Neutrophil (primary cell): ENCODE measurements at regions not wholly inside any gene's neighbourhood (a gene's known extent, or its start where the extent isn't known, plus 50 kb on each side); places are given as distances from the start of the nearest gene placed in this dataset.
"Not testable (repeated sequence)": the region's sequence is repeated elsewhere in the genome, so short reads cannot be mapped to it uniquely, and the experiment has no call there.

Experiments used
- H3K27ac ChIP-seq: fragments of 200-600 bp; sonication (generic); 2 replicates; pipeline ENCODE4 v1.5.1; 2016; ENCODE audit warnings: mild to moderate bottlenecking, moderate library complexity
- H3K27me3 ChIP-seq: fragments of 200-600 bp; sonication (generic); 2 replicates; pipeline ENCODE4 v1.6.0; 2016; ENCODE audit warnings: mild to moderate bottlenecking
- H3K36me3 ChIP-seq: fragments of 200-600 bp; sonication (generic); 2 replicates; pipeline ENCODE4 v1.5.1; 2017
- H3K4me1 ChIP-seq, 2 experiments: fragments of 200-600 bp in 1 of 2; sonication (generic) in 1 of 2; 1 replicate in 1 of 2; 2 replicates in 1 of 2; pipeline versions ENCODE4 v1.5.1 to v1.6.1; 2013 to 2016; ENCODE audit warnings: low read depth in 1 of 2, low read length in 1 of 2, mild to moderate bottlenecking in 1 of 2, moderate library complexity in 1 of 2; ENCODE audit not compliant: control insufficient read depth in 1 of 2, insufficient read depth in 1 of 2
- H3K4me3 ChIP-seq, 2 experiments: fragments of 200-600 bp in 1 of 2; sonication (generic) in 1 of 2; 1 replicate in 1 of 2; 2 replicates in 1 of 2; pipeline ENCODE4 v1.5.1; 2013 to 2016; ENCODE audit warnings: low read depth in 1 of 2, low read length in 1 of 2, mild to moderate bottlenecking in 1 of 2, moderate library complexity in 1 of 2
- H3K9me3 ChIP-seq: fragments of 200-600 bp; sonication (generic); 2 replicates; pipeline ENCODE4 v1.5.1; 2016
- TF ChIP-seq, protein P1 (sequence below): fragments of 200-600 bp; sonication (generic); IDR thresholded peaks from 2 replicates; pipeline ENCODE4 v1.5.1; 2016; ENCODE audit warnings: antibody characterized with exemption

DNA sequence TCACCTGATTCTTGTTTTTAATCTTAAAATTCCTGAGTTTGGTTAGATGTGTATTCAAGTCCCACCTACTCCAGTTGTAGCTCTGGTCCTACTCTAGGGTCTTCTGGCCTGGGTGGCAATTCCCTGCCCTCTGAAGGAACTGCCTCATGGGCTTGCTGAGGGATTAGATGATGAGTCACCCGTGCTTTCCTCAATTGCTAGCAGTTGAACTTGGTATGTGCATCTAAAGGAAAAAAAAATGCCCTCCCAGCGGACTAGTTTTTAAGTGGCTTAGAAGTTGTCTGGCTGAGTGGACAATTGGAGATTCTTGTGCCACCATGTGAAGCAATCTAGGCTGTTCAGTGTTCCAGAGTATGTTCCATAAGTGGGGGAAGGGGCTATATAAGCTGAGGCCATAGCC lies 127.0 kb downstream of the CCNG2 start:
- H3K9me3 ChIP-seq: no peaks in the 10 kb centered on the region
- H3K36me3 ChIP-seq: no peaks in the 10 kb centered on the region
- H3K27ac ChIP-seq: no peak overlapping the region
- TF ChIP-seq, protein P1, sequence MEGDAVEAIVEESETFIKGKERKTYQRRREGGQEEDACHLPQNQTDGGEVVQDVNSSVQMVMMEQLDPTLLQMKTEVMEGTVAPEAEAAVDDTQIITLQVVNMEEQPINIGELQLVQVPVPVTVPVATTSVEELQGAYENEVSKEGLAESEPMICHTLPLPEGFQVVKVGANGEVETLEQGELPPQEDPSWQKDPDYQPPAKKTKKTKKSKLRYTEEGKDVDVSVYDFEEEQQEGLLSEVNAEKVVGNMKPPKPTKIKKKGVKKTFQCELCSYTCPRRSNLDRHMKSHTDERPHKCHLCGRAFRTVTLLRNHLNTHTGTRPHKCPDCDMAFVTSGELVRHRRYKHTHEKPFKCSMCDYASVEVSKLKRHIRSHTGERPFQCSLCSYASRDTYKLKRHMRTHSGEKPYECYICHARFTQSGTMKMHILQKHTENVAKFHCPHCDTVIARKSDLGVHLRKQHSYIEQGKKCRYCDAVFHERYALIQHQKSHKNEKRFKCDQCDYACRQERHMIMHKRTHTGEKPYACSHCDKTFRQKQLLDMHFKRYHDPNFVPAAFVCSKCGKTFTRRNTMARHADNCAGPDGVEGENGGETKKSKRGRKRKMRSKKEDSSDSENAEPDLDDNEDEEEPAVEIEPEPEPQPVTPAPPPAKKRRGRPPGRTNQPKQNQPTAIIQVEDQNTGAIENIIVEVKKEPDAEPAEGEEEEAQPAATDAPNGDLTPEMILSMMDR: no peak
- H3K4me3 ChIP-seq: no peak overlapping the region
- H3K27me3 ChIP-seq: no peaks in the 10 kb centered on the region
- H3K4me1 ChIP-seq: no peaks in the 10 kb centered on the region

DNA sequence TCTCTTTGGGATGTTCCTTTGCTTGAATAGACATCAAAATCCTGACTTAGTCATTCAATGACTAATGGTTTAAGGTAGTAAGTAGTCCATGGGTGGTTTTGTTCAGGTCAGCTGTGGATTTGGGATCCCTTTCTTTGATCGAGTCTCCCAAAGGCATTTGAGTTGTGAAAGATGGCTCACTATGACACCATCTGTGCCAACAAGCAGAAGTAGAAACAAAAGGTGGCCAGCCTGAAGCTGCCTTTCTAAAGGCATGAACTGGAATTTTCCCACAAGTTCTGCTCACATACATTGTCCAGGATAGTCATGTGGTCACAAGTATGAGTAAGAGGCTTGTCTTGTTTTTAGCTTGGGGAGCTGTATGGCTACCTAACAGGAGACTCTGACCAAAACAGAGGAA lies 129.9 kb downstream of the CCNG2 start:
- TF ChIP-seq, protein P1: no peak
- H3K27ac ChIP-seq: no peak overlapping the region

DNA sequence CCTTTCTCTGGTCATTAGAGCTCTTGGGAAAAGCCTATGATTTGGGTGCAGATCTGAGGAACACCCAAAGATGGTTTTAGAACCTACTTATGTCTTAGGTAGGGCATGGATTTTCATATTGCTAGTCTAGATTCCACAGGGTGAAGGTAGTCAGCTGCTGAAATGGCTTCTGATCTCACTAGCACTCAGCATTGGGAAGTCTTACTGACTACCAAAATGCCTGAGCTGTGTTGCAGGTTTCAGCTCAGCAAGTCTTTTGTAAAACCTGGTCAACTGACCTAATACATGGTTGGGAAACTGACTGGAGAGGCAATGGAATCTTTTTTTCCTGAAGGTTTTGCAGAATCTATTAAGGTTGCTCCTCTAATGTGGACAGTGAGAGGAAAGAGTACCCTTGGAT lies 136.4 kb downstream of the CCNG2 start:
- TF ChIP-seq, protein P1: no peak
- H3K36me3 ChIP-seq: no peaks in the 10 kb centered on the region

More for the DNA sequence above, 129.9 kb downstream of the CCNG2 start:
- Histone ChIP-seq H3K27me3 (no peaks in the 10 kb centered on the region), H3K36me3 (no peaks in the 10 kb centered on the region), H3K9me3 (no peaks in the 10 kb centered on the region), H3K4me3 (no peak overlapping the region), H3K4me1 (no peaks in the 10 kb centered on the region)

DNA sequence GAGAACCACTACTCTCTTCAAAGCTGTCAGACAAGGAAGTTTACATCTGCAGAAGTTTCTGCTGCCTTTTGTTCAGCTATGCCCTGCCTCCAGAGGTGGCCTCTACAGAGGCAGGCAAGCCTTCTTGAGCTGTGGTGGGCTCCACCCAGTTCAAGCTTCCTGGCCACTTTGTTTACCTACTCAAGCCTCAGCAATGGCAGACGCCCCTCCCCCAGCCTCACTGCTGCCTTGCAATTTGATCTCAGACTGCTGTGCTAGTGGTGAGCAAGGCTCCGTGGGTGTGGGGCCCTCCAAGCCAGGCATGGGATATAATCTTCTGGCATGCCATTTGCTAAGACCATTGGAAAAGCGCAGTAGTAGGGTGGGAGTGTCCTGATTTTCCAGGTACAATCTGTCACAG lies 144.0 kb downstream of the CCNG2 start:
- H3K4me1 ChIP-seq, H3K9me3 ChIP-seq, H3K27me3 ChIP-seq, H3K36me3 ChIP-seq, H3K4me3 ChIP-seq, H3K27ac ChIP-seq: not testable (repeated sequence)

More for the DNA sequence above, 136.4 kb downstream of the CCNG2 start:
- Histone ChIP-seq H3K27ac (no peak overlapping the region), H3K9me3 (no peaks in the 10 kb centered on the region), H3K27me3 (no peaks in the 10 kb centered on the region), H3K4me1 (no peaks in the 10 kb centered on the region), H3K4me3 (no peak overlapping the region)

DNA sequence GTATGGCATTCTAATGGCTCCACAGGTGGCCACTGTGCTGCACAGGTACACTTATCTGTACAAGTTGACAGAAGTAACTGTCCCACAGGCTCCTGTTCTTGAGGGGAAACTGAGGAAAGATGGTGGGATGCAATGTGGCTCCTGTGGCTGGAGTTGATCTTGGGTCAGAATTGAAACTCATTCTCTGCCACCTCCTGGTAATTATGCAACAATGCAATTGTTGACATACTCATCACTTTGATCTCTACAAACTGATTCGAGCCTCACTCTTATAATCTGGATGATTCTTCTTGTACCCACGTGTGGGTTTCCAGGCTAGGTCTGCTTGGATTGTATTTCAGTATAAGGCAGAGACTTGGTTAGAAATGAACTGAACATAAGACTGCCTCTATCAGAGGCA lies 148.8 kb downstream of the CCNG2 start:
- Histone ChIP-seq H3K27me3 (no peaks in the 10 kb centered on the region), H3K4me1 (no peaks in the 10 kb centered on the region), H3K36me3 (no peaks in the 10 kb centered on the region), H3K4me3 (no peak overlapping the region), H3K27ac (no peak overlapping the region), H3K9me3 (no peaks in the 10 kb centered on the region)
- TF ChIP-seq, protein P1: no peak

DNA sequence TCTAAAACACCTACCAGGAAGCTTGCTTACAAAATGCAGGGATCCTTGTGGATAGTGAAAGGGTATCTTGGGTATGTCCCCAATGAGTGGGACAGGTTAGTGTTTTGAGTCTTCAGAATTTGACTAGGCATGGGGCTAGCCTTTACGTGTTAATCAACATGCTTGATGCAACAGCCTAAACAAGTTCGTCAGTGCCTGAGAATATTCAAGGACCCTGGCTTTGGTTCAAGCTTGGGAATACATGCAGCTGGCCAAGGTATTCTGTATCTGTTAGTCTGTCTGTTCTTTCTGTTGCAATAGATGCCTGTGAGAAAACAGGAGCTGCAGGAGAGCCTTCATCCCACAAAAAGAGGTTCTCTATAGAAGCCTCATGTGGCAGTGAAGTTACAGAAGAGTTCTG lies 149.5 kb downstream of the CCNG2 start:
- Histone ChIP-seq H3K4me1 (no peaks in the 10 kb centered on the region), H3K9me3 (no peaks in the 10 kb centered on the region), H3K27me3 (peaks cover under 1% of the 10 kb centered on the region), H3K27ac (no peak overlapping the region), H3K36me3 (no peaks in the 10 kb centered on the region), H3K4me3 (no peak overlapping the region)
- TF ChIP-seq, protein P1: no peak
